Breast epithelium (tissue), 4 donors: ENCODE measurements at regions not wholly inside any gene's neighbourhood (a gene's known extent, or its start where the extent isn't known, plus 50 kb on each side); places are given as distances from the start of the nearest gene placed in this dataset.

Source experiments
- DNase-seq, 2 donors: peaks; one replicate each; pipeline ENCODE4 v3.0.0-alpha.2; 2019; ENCODE audit warnings: low spot score in 2 of 2
- H3K27ac ChIP-seq, 2 donors: fragments of 200-600 bp; sonication (generic) in 1 of 2; one replicate each; pipeline ENCODE4 v1.5.1; 2016 to 2019; ENCODE audit warnings: mild to moderate bottlenecking in 1 of 2
- H3K27me3 ChIP-seq, 2 donors: fragments of 200-600 bp; sonication (generic) in 1 of 2; one replicate each; pipeline versions ENCODE4 v1.5.1 to v1.6.0; 2017 to 2019; ENCODE audit warnings: control low read depth in 1 of 2, mild to moderate bottlenecking in 1 of 2
- H3K36me3 ChIP-seq: fragments of 200-600 bp; one replicate; pipeline ENCODE4 v1.5.1; 2019
- H3K4me1 ChIP-seq, 2 donors: fragments of 200-600 bp; sonication (generic); one replicate each; pipeline ENCODE4 v1.5.1; 2016 to 2019; ENCODE audit warnings: control low read depth in 1 of 2
- H3K4me3 ChIP-seq, 3 donors: fragments of 200-600 bp; sonication (generic); 1 replicate in 2 of 3; 2 replicates in 1 of 3; pipeline ENCODE4 v1.5.1; 2016 to 2019; ENCODE audit warnings: mild to moderate bottlenecking in 3 of 3, moderate library complexity in 2 of 3
- H3K9me3 ChIP-seq, 2 donors: fragments of 200-600 bp; sonication (generic) in 1 of 2; one replicate each; pipeline ENCODE4 v1.5.1; 2016 to 2019; ENCODE audit warnings: control low read depth in 1 of 2
- CTCF ChIP-seq, 3 donors: fragments of 450-650 bp; IDR thresholded peaks; one replicate each; pipeline ENCODE4 v1.5.1; 2016 to 2017; ENCODE audit warnings: antibody characterized with exemption in 3 of 3, mild to moderate bottlenecking in 3 of 3, moderate library complexity in 3 of 3
- POLR2A ChIP-seq: fragments of 450-650 bp; IDR thresholded peaks from one replicate; pipeline ENCODE4 v1.6.1; 2016; ENCODE audit warnings: antibody characterized with exemption, mild to moderate bottlenecking, moderate library complexity
- POLR2AphosphoS5 ChIP-seq, 3 donors: sonication (generic); formaldehyde crosslinking; IDR thresholded peaks; one replicate each; pipeline ENCODE4 v1.6.1; 2017; ENCODE audit warnings: antibody characterized with exemption in 3 of 3
- intact Hi-C: fragments of 100-400 bp; cut with DNase I; formaldehyde crosslinking; loops from one replicate; pipeline ENCODE4 v1.15.1; 2023; ENCODE audit warnings: low total_unique reads

GRCh38 chr5:34498572-34498971 is 157.6 kb upstream of the RAI14 start:
- intact Hi-C loops = no loop called here
- Histone ChIP-seq H3K4me3 (no peak overlapping the region), H3K36me3 (no peaks in the 10 kb centered on the region), H3K9me3 (no peaks in the 10 kb centered on the region), H3K27ac (peak overlapping the region in 1 of 2 donors; percentile 5), H3K27me3 (peaks cover 0 to 4% of the 10 kb centered on the region in 2 donors), H3K4me1 (peaks cover 9% of the 10 kb centered on the region in 2 donors)
- no peak for TF ChIP-seq POLR2A
- no peak for TF ChIP-seq CTCF (IDR thresholded peaks at IDR 0.05)
- TF ChIP-seq POLR2AphosphoS5 (IDR thresholded peaks at IDR 0.05) = no peak
- DNase-seq = no peak

- Histone ChIP-seq H3K27ac (peak overlapping the region in 1 of 2 donors; percentile 40), H3K4me1 (peaks cover 9% of the 10 kb centered on the region in 2 donors), H3K9me3 (no peaks in the 10 kb centered on the region), H3K27me3 (peaks cover 0 to 4% of the 10 kb centered on the region in 2 donors), H3K36me3 (no peaks in the 10 kb centered on the region), H3K4me3 (no peak overlapping the region)
- DNase-seq = no peak
- TF ChIP-seq POLR2A = no peak
- TF ChIP-seq POLR2AphosphoS5 (IDR thresholded peaks at IDR 0.05) = no peak
- no peak for TF ChIP-seq CTCF (IDR thresholded peaks at IDR 0.05)
- intact Hi-C loops = no loop called here
Measured at GRCh38 chr5:34499001-34499734, 157.0 kb upstream of the RAI14 start.

GRCh38 chr5:34500236-34500847 is 155.8 kb upstream of the RAI14 start:
- no peak overlapping the region for H3K27ac ChIP-seq
- intact Hi-C loops = no loop called here
- H3K4me1 ChIP-seq = peaks cover 9% of the 10 kb centered on the region in 2 donors

GRCh38 chr5:34501016-34501415 is 155.1 kb upstream of the RAI14 start:
- Histone ChIP-seq H3K36me3 (no peaks in the 10 kb centered on the region), H3K27me3 (peaks cover 0 to 4% of the 10 kb centered on the region in 2 donors), H3K27ac (no peak overlapping the region), H3K9me3 (no peaks in the 10 kb centered on the region), H3K4me3 (no peak overlapping the region), H3K4me1 (peaks cover 9% of the 10 kb centered on the region in 2 donors)
- no peak for DNase-seq
- TF ChIP-seq POLR2AphosphoS5 (IDR thresholded peaks at IDR 0.05) = no peak
- TF ChIP-seq POLR2A = no peak
- no peak for TF ChIP-seq CTCF (IDR thresholded peaks at IDR 0.05)
- intact Hi-C loops = no loop called here

More at GRCh38 chr5:34500236-34500847, 155.8 kb upstream of the RAI14 start:
- Histone ChIP-seq H3K36me3 (no peaks in the 10 kb centered on the region), H3K9me3 (no peaks in the 10 kb centered on the region), H3K4me3 (no peak overlapping the region), H3K27me3 (peaks cover 0 to 4% of the 10 kb centered on the region in 2 donors)
- DNase-seq = no peak
- TF ChIP-seq POLR2AphosphoS5 (IDR thresholded peaks at IDR 0.05) = no peak
- no peak for TF ChIP-seq POLR2A
- no peak for TF ChIP-seq CTCF (IDR thresholded peaks at IDR 0.05)

GRCh38 chr5:34501840-34502239 is 154.3 kb upstream of the RAI14 start:
- H3K36me3 ChIP-seq = no peaks in the 10 kb centered on the region
- no peak overlapping the region for H3K4me3 ChIP-seq
- H3K27ac ChIP-seq = peak overlapping the region in 1 of 2 donors; percentile 80
- H3K4me1 ChIP-seq = peaks cover 9% of the 10 kb centered on the region in 2 donors
- TF ChIP-seq POLR2A = no peak
- TF ChIP-seq POLR2AphosphoS5 (IDR thresholded peaks at IDR 0.05) = no peak
- TF ChIP-seq CTCF (IDR thresholded peaks at IDR 0.05) = no peak
- no peaks in the 10 kb centered on the region for H3K9me3 ChIP-seq
- H3K27me3 ChIP-seq = peaks cover 0 to 4% of the 10 kb centered on the region in 2 donors
- intact Hi-C loops = no loop called here
- no peak for DNase-seq
